ENCODE measurements at regions not wholly inside any gene's neighbourhood (a gene's known extent, or its start where the extent isn't known, plus 50 kb on each side); places are given as distances from the start of the nearest gene placed in this dataset.
A peak's percentile ranks its signal among the peaks of the same experiment; 100 is the strongest.

GRCh38 chr21:41048623-41049022 is 119.3 kb upstream of the BACE2 start:
- DNase-seq = no peak

GRCh38 chr21:41052820-41053555 is 115.0 kb upstream of the BACE2 start:
- DNase-seq = no peak

DNA sequence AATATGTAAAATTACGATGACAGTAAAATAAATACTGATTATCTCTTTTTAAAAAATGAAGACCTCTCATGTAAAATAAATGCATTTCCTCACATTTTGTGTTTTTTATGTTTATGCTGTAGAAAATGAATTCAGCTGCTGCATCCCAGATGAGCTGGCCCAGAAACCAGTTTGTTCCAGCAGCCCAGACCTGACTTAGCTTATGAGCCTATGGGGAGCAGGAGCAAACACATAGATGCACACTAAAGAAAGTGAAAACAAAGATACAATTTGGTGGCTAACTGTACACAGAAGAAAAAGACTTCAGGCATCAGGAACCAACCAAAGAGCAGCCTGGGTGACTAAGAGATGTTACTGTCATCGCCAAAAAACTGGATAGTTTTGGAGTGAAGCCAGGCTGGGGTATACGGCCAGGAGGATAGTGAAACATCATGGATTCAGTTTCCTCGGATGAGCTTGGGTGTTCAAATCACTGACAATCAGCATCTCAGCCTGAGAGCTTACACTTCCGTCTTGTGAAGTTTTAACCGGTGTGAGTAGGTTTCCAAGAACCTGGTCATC is 113.9 kb upstream of the BACE2 start:
- no peak for DNase-seq

DNA sequence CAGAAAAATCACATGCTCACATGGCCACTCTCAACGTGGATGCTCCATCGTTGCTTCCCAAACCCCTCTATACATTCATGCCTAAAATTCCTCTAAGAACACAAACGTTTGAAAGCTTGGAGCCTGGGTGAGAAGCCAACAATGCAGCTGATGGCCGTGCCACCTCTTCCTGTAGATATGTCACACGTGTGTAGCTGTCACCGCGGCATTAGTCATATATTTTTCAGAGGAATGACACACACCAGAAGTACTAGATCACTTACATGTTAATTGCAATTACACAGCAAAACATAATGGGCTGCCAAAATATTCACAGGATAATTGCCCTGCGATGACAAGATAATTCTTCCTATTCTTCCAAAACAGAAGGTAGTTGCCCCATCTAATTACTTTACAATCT is 112.7 kb upstream of the BACE2 start:
- DNase-seq = no peak

GRCh38 chr21:41059871-41060270 is 108.1 kb upstream of the BACE2 start:
- no peak for DNase-seq

DNA sequence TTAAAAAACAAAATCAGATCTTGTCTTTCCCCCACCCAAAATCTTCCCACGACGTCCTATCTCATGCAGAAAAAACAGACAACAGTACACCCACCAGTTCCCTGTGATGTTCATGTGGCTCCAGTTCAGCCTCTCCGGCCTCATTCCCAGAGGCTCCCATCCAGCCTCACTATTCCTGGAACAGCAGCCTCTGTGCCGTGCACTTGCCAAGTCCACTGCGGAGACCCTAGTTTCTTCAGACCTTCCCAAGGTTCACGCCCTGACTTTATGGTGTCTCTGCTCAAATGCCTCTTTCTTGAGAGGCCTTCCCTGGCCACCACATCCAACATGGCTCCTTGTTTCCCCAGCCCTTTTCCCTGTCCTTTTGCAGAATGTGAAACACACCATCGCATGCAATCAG is 106.3 kb upstream of the BACE2 start:
- DNase-seq = no peak

DNA sequence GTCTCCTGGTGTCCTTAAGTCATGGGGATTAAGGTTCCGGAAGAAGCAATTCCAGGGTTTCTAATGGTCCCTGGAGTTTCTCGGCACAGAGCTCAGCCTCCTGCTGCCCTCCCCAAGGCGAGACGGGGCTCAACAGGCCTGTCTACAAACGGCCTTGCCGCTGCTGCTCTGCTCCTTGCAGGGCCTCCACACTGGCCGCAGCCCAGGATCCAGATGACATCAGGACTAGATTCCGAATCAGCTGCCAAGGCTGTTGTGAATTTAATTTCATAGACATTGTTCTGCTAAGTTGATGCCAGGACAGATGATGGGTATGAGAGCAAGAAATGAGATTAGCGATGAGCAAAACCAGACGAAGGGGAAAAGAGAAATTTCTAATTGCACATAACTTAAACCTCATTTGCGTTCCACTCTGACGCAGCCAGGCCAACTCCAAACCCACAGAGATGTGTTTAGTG is 103.6 kb upstream of the BACE2 start:
- no peak for DNase-seq

- no peak for DNase-seq
Observed at GRCh38 chr21:41064951-41065350, 103.0 kb upstream of the BACE2 start.

- DNase-seq = no peak
Observed at GRCh38 chr21:41065539-41065938, 102.4 kb upstream of the BACE2 start.

GRCh38 chr21:41066086-41066938 is 101.6 kb upstream of the BACE2 start:
- DNase-seq = no peak

GRCh38 chr21:41067709-41068108 is 100.3 kb upstream of the BACE2 start:
- no peak for DNase-seq

DNA sequence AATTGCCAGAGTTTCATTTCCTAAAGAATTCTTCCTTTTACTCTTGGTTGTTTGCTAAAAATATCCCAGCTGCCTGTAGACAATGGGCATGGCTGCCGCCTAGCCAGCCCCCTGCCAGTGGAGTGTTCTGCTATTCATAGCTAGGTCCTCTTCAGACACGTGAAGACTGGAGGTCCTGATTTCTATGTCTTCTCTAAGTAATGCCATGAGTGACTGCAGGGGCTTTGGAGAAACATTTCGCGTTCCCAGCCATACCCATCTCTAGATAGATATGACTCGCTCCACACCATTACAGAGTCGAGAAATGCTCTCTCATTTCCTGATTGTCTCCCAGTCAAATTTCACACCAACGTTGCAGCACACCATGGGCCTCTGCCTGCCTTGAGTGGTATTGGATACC is 99.5 kb upstream of the BACE2 start:
- DNase-seq = no peak

GRCh38 chr21:41068967-41069642 is 98.9 kb upstream of the BACE2 start:
- DNase-seq = peak; percentile 80

GRCh38 chr21:41070284-41070683 is 97.7 kb upstream of the BACE2 start:
- DNase-seq = no peak

DNA sequence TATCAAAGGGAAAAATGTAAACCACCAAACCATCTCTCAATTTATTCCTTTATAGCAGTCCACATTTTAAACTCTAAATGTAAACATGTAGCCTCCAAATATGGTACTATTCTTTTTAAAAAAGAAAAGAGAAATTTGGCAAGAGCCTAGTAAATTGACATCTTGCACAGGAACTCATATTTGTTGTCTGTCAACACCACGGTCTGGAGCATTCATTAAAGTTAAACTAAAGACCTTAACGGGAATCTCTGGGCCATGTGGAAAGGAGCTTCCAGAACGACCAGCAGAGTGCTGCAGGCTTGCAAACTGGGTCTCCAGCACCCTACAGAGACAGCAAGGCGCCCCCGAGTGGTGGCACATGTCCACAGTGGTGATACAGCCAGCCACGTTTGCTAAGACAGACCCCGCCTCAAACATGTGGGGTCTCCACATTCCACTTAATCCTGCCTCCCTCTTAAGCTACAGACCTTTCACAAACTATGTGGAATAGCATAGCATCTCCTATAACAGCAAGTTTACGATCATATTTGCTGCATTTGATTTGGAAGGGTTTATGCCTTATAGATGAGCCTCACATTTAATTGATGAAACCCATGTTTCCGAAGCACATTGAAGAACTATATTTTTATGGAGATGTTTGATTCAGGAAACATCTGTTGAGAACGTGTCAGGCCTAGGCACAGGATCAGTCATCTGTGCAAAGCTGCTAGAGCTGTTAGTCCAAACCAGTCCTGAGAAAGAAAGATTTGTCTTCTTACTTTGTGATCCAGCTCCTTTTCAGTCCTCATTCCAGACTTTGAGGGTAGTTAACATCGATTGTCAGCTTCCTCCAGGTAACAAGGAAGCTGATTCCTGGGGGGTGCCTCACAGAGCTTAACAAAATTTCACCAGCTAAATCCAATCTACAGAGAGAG is 96.4 kb upstream of the BACE2 start:
- no peak for DNase-seq

DNA sequence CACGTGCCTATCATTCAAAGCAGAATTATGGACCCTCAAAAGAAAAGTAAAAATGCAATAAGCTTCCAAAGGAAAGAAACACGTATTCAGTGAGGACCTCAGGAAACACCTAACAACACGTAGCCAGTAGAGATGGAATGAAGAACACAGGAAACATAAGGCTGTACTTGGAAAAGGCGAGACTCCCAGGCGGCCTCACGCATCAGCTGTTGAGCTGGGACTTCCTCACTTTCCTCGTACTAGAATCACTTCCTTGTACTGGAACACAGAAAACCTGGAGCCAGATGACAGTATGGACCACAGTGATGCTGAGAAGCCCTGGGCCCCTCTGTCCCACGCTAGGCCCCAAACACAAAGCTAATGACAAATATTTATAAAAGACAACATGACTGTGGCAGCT is 94.4 kb upstream of the BACE2 start:
- no peak for DNase-seq

DNA sequence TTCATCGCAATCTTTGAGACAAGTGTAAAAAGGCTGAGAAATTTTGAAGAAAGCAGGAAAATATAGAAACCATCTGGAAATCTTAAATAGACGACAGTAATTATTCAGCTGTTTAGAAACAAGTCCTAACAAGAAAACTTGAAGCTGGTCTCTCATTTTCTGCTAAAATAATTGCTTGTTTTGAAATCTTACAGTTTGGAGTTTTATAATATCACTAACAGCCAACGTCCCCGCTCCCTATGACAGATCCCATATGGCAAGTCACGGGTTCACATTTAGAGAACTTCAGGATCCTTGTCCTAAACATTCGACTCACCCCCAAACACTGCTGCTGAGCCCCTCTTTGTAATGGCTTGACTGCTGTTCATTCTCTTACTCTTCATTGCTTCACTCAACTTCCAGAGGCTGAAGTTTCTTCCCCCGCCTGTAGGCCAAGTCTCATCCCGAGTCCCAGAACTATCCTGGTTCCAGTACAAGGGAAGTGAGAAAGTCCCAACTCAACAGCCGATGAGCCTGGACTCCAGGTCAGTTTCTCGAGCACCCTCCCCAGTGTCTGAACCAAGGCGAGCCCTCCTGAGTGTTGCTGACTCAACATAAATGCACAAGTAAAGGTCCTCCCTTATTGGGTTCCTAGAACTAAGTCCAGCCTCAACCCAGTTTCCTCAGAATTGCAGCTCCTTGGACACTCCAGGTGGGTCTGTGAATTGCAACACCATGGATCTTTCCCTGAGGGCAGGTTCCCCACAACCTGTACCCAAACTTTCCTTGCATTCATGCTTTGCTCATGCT is 93.4 kb upstream of the BACE2 start:
- DNase-seq = no peak

GRCh38 chr21:41075656-41076055 is 92.3 kb upstream of the BACE2 start:
- DNase-seq = no peak

- DNase-seq = no peak
Observed at GRCh38 chr21:41076064-41076463, 91.9 kb upstream of the BACE2 start.

DNA sequence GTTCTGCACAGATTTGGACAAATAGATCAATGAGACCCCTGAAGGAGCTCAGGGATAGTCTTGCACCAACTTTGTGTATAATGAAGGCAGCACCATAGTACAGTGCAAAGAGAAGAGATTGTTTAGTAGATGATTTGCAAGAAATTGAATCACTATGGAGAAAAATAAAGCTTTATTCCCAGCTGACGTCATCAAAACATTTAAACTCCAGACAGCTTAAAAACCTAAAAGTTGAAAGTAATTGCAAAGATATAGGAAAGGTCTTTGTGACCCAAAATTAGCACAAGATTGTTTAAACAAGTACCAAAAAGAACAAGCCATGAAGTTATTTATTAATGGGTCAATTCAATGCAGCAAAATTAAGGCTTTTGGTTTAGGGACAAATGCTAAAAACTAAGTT is 88.8 kb upstream of the BACE2 start:
- no peak for DNase-seq

DNA sequence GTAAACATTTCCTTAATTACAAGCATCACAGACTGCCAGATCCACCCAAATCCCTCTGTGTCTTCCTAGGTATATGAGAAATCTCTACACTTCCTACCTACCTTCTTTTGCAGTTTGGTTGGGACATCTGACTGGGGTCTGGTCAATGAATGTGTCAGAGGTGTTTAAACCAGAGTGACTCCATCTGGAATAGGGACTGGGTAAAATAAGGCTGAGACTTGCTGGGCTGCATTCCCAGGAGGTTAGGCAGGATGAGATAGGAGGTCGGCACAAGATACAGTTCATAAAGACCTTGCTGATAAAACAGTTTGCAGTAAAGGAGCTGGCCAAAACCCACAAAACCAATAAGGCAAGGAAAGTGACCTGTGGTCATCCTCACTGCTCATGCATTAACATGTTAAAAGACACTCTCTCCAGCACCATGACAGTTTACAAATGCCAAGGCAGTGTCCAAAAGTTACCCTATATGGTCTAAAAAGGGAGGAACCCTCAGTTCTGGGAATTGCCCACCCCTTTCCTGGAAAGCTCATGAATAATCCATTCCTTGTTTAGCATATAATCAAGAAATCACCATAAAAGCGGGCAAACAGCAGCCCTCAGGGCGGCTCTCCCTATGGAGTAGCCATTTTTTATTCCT is 87.4 kb upstream of the BACE2 start:
- no peak for DNase-seq

All from NCI-H2029 treated with DMSO at 0.1 percent for 48 hours (cell line).